Islet precursor cell (in vitro differentiated cells): ENCODE measurements at regions not wholly inside any gene's neighbourhood (a gene's known extent, or its start where the extent isn't known, plus 50 kb on each side); places are given as distances from the start of the nearest gene placed in this dataset.

Experiments used
- DNase-seq: peaks from one replicate; pipeline ENCODE4 v3.0.0-alpha.2; 2018

DNA sequence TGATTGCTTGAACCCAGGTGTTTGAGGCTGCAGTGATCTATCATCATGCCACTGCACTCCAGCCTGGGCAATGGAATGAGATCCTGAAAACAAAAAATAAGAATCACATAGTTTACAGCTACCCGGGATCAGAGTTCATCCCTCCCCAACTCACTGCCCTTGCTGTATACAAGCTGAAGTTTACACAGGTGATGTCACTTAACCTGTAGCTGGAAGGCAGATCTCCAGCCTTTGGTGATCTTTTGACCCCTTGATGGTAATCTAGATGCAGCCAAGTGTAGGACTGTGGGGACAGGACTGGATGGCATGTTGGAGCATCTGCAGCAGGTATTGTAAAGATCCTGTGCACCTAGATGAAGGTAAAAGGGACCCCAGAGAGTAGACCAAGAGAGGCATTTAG lies 66.7 kb upstream of the SLC14A2 start:
- DNase-seq = no peak

DNA sequence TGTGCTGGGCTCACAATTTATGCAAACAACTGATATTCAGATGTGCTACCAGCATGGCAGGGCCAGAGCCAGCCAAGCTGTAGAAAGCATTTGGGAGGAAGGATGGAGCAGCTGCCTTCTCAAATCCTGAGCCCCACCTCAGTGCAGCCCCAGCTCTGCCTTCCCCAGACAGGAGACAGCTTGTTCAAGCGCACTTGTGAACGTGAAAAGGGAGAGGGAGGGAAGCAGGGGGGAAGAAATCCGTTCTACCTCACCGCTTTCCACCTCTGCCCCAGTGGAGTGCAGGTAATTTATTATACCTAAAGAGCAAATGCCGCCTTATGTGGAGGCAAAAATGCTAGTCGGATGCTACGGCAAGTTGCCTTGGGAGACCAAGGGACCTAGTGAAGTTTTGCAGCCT lies 66.0 kb upstream of the SLC14A2 start:
- no peak for DNase-seq

DNA sequence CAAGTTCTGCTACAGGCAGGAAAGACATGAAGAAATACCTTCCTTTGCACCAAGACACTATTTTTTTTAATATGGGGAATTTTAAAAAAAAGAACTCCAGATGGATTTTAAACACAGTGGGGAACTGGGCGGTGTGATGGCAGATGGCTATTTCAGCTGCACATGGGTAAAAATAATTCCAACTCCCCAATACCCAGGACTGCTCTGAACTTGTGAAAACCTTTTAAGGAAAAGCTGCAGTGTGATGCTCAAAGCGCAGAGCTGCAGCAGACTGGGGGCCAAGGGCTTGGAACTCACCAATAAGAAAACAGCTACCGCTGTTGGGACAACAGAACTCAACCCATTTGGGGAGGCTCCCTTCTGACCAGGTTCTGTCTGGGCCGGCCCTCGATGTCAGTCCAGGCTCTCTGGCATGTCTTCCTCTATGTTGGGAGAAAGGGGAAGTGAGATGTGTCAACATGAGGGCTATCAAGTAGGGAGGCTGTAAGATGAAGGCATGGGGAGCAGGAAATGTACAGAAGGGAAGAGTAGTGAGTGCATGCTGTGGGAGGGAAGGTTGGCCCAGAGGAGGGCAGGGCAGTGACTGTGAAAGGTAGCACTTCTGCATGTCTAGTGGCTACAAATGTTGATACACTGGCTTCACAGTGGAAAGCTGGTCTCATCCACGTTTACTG lies 64.0 kb upstream of the SLC14A2 start:
- no peak for DNase-seq

DNA sequence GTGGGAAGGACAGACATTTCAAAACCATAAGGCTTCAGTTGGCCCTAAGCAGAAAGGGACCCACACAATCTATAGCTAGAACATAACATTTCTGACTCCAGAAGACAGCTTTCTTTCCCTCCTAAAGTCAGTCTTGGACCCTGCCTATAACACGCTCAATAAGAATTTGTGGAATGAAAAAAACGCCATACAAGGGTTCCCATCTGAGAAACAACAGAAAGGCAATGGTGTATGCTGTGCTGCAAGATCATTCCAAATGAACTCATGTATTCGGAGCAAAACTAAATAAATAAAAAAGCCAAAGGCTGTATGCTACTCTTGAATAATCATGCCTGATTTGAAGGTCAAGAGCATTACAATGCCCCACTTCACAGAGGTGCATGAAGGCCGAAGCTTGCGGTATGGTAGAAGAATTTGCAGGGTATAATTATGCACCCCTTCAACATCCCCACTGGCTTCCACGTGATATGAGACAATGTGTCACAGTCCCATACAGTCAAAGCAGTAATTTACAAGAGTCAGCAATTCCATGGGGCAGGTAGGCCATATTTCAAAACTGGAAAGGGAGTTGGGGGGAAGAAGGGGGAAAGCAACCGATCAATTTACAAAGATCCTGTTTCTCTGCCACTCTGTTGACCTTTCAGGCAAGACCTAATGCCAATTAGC lies 61.4 kb upstream of the SLC14A2 start:
- DNase-seq = no peak

DNA sequence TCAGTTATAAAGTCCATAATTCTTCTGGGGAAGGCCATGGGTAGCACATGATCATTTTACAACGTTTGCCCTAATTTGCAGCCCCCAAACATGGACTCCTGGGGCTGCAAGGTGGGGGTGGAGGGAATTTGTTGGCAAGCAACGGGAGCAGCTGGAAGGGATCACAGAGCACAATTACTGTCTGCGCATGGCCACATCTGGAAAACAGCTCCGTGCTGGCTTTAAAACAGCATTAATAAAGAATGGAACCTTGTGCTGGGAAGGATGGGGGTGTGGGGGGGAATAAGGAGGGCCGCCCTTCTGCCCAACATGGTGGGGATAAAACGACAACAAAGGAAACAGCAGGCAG lies 60.9 kb upstream of the SLC14A2 start:
- DNase-seq = no peak

DNA sequence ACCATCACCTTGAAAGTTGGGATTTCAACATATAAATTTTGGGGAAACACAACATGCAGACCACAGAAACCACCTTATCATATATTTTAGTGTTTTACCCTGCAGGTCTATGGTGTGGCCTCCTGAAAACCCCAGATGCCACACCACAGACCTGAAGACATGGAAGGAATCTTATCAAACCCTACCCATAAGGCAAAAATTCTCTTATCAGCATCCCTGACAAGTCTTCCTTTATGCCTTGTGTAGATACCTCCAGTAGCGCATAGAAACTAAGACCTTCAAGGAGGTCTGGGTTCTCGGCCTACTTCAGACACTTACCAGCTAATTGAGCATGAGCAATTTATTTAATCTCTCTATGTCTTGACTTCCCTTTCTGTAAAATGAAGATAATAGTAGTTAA lies 59.1 kb upstream of the SLC14A2 start:
- no peak for DNase-seq

DNA sequence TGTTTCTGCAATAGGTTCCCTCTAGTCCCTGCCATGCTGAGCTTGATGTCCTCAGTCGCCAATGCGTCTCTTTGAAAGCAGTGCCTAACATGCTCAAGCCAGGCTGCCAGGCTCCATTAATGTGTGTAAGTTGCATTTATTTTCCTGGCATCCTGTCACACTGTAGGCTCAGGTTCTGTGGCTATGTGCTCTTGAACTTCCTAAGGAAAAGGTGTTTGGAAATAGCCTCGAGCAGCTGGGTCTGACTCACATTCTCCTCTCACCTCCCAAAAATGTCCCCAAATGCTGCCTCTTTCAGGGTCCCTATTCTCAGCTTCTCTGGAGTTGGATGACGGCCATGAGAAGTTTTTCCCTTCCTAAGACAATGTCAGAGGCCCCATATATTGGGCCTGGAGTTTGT lies 58.0 kb upstream of the SLC14A2 start:
- no peak for DNase-seq

DNA sequence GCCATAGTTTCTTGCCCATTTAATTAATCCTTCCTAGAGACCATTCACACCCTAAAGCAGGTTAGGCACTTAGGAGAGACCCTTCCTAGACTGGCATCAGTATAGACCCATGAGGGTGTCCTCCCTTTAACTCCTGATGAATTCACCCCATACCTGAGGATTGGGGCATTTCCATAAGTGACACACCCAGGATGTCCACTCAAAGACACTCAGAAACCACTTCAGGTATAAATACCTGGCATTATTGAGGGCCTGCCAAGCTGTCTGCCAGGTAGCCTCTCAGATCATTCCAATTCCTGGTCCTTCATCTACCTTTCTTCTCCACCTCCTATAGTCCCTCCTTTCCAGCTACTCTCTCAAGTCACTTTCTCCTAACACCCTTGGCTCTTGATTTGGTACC lies 57.5 kb upstream of the SLC14A2 start:
- no peak for DNase-seq

DNA sequence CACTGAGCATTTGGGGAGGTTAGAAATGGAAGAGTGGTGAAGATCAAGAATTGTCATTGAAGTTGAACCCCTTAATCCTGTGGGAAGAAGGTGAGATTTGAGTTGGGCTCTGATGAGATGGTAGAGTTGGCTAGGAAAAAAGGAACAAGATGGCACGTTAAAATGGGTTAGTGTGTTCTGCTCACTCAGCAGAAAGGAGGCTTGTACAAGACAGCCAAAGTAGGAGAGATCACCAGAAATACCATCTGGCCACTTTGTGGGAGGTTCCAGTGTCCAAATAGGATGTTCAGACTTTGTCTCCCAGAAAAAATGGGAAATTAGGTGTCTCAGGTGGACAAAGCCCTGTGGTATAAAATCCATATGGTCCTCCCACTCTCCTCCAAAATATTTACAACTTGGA lies 56.0 kb upstream of the SLC14A2 start:
- DNase-seq = no peak

DNA sequence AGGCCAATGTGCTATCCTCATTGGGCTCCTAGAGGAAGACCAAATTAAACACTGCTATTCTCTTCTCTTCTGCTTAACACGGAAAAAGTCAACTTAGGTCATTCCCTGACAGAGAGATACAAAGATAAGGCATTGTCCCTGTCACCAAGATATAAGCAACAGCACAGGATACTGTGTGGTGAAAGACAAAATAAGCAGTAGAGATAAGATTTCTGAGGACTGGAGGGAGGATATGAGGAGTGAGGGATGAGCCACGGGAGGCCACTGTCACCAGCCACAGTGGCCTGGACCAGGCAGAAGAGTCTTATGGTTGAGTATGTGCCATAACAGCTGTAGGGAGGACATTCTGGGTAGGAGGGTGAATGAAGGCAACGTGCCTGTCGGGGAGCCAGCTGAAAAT lies 54.4 kb upstream of the SLC14A2 start:
- DNase-seq = no peak

DNA sequence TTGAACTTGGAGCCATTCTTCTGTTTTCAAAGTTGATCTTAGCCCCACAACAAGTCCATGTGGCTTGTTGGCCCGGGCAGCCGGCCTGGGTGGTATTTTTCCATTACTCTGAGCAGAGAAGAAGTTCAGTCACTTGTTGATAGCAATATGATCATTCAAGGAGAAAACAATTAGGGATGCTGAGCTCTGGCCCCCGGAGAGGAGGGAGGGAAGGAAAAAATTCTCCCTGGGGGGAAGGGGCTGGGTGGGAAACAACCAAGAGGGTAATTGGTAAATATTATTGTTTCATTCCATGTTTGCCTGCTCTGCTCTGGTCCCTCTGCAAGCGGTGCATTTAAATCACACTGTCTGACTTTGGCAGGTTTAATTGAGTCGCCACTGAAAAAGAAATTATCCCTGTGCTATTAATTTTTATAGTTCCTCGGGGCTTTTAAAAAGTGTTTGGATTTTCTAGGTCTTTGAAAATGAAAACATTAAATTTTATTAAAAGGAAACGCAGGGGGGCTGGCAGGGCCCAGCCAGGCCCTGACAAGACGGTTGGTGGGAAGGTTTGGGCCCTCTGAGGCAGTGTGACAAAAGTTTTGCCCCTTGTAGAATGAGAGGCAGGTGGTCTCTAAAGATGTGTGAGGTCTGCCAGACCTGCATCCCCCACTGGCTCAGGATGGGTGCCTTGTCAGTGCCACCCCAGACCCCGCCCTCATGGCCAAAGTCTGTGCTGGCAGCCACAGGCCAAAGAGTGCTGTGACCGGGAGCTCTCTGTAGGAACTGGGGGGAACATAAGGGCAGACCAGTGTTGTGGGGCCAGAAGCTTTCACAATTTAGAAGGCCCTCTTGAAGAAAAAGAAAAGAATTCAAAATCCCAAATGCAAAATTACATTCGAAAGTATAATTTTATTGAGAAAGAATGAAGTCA lies 52.5 kb upstream of the SLC14A2 start:
- no peak for DNase-seq

DNA sequence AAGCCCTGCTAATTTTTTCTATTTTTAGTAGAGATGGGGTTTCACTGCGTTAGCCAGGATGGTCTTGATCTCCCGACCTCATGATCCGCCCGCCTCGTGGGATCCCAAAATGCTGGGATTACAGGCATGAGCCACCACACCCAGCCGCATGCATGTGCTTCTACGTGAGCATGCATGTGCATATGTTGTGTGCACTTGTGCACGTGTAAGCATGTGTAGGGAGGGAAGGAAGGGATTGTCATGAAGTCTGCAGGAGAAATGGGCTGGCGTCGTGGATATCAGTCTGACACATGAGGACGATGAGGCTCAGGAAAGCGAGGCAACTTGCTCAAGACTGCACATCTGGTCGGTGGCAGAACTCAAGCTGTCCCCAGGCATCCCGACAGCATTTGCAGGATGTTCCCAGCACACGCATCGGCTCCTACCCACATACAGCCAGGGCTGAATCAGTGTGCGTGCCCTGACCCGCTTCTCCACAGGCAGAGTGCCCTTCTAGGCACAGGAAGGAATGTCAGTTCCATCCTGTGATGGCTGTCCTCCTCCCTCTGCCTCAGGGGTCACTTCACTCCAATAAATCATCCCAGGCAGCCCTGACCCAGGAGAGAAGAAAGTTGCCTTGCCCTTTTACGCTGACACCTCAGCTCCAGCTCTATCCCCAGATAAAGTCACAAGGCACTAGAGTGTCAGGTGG lies 49.9 kb upstream of the SLC14A2 start:
- DNase-seq = peak; percentile 85
